DND-41 (cell line): ENCODE measurements at regions not wholly inside any gene's neighbourhood (a gene's known extent, or its start where the extent isn't known, plus 50 kb on each side); places are given as distances from the start of the nearest gene placed in this dataset.
"Not testable (repeated sequence)": the region's sequence is repeated elsewhere in the genome, so short reads cannot be mapped to it uniquely, and the experiment has no call there.

ENCODE experiments used
- ATAC-seq: fragments of 200-7000 bp; cut with Tn5 transposase; 3 replicates; pipeline ENCODE4 v1.9.1; 2021; ENCODE audit warnings: low read depth; ENCODE audit not compliant: insufficient read depth
- DNase-seq: peaks from one replicate; pipeline ENCODE4 v3.0.0-alpha.2; 2020
- H2AFZ ChIP-seq: 2 replicates; pipeline ENCODE4 v1.6.0; 2012; ENCODE audit warnings: low read depth, low read length
- H3K27ac ChIP-seq: 2 replicates; pipeline ENCODE4 v1.5.1; 2012; ENCODE audit warnings: low read length, inconsistent platforms
- H3K27me3 ChIP-seq: fragments of 200-600 bp; sonication (generic); 2 replicates; pipeline ENCODE4 v1.6.0; 2012; ENCODE audit warnings: low read length, mild to moderate bottlenecking, inconsistent platforms; ENCODE audit not compliant: insufficient read depth, poor library complexity
- H3K36me3 ChIP-seq: 2 replicates; pipeline ENCODE4 v1.5.1; 2012; ENCODE audit warnings: low read length, inconsistent platforms; ENCODE audit not compliant: insufficient read depth
- H3K4me1 ChIP-seq: 2 replicates; pipeline ENCODE4 v1.5.1; 2012; ENCODE audit warnings: mild to moderate bottlenecking, low read length; ENCODE audit not compliant: insufficient read depth
- H3K4me2 ChIP-seq: 2 replicates; pipeline ENCODE4 v1.6.0; 2012; ENCODE audit warnings: mild to moderate bottlenecking, moderate library complexity, low read length, inconsistent platforms; ENCODE audit not compliant: insufficient read depth
- H3K4me3 ChIP-seq, 2 experiments: fragments of 200-600 bp in 1 of 2; shearing (Covaris generic) in 1 of 2; 2 replicates each; pipeline ENCODE4 v1.5.1; 2012 to 2016; ENCODE audit warnings: inconsistent platforms in 2 of 2, low read length in 2 of 2, mild to moderate bottlenecking in 2 of 2, low read depth in 1 of 2, moderate library complexity in 1 of 2
- H3K79me2 ChIP-seq: 2 replicates; pipeline ENCODE4 v1.6.0; 2012; ENCODE audit warnings: low read length, inconsistent platforms; ENCODE audit not compliant: insufficient read depth
- H3K9ac ChIP-seq: 2 replicates; pipeline ENCODE4 v1.6.0; 2012; ENCODE audit warnings: low read depth, mild to moderate bottlenecking, inconsistent platforms, low read length, moderate library complexity
- H3K9me3 ChIP-seq: 2 replicates; pipeline ENCODE4 v1.5.1; 2012; ENCODE audit warnings: low read length, moderate library complexity, mild to moderate bottlenecking, inconsistent platforms; ENCODE audit not compliant: insufficient read depth, severe bottlenecking
- H4K20me1 ChIP-seq: 2 replicates; pipeline ENCODE4 v1.6.0; 2012; ENCODE audit warnings: low read length; ENCODE audit not compliant: insufficient read depth
- EZH2 ChIP-seq: IDR thresholded peaks from 3 replicates; pipeline ENCODE4 v1.6.1; 2012; ENCODE audit warnings: borderline replicate concordance, low read depth, mild to moderate bottlenecking, moderate library complexity, low read length, inconsistent platforms; ENCODE audit not compliant: severe bottlenecking
- TF ChIP-seq, protein P1 (sequence below): IDR thresholded peaks from 2 replicates; pipeline ENCODE4 v1.5.1; 2012; ENCODE audit warnings: borderline replicate concordance, low read length, moderate library complexity, mild to moderate bottlenecking; ENCODE audit not compliant: poor library complexity, severe bottlenecking; ENCODE audit errors: extremely low read depth

DNA sequence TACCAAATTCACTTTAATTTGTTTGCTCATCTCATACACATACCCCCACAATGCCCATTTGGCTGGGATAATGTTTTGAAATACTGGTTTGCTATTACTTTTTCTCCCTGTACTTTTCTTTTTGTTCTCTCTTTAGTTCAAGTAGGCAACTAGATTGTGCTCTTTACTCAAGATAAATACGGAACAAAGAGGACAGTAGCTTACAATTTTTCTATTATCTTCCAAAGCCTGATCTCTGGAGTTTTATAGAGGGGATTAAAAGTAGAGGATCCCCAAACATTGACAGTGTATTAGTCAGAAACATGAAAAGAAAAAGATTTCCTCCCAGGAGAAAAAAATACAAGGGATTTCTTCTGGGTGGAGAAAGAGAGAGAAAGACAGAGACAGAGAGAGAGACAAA, 102.1 kb upstream of the FSCB start:
- Histone ChIP-seq H3K27me3 (no peaks in the 10 kb centered on the region), H3K4me2 (no peak overlapping the region), H3K79me2 (no peaks in the 10 kb centered on the region), H3K27ac (no peak overlapping the region), H3K4me1 (no peaks in the 10 kb centered on the region), H3K9me3 (no peaks in the 10 kb centered on the region), H4K20me1 (no peaks in the 10 kb centered on the region), H3K4me3 (no peak overlapping the region), H3K9ac (no peak overlapping the region), H2AFZ (no peak overlapping the region), H3K36me3 (no peaks in the 10 kb centered on the region)
- TF ChIP-seq, protein P1, sequence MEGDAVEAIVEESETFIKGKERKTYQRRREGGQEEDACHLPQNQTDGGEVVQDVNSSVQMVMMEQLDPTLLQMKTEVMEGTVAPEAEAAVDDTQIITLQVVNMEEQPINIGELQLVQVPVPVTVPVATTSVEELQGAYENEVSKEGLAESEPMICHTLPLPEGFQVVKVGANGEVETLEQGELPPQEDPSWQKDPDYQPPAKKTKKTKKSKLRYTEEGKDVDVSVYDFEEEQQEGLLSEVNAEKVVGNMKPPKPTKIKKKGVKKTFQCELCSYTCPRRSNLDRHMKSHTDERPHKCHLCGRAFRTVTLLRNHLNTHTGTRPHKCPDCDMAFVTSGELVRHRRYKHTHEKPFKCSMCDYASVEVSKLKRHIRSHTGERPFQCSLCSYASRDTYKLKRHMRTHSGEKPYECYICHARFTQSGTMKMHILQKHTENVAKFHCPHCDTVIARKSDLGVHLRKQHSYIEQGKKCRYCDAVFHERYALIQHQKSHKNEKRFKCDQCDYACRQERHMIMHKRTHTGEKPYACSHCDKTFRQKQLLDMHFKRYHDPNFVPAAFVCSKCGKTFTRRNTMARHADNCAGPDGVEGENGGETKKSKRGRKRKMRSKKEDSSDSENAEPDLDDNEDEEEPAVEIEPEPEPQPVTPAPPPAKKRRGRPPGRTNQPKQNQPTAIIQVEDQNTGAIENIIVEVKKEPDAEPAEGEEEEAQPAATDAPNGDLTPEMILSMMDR = no peak
- no peak for TF ChIP-seq EZH2
- ATAC-seq (no peak), DNase-seq (no peak)

DNA sequence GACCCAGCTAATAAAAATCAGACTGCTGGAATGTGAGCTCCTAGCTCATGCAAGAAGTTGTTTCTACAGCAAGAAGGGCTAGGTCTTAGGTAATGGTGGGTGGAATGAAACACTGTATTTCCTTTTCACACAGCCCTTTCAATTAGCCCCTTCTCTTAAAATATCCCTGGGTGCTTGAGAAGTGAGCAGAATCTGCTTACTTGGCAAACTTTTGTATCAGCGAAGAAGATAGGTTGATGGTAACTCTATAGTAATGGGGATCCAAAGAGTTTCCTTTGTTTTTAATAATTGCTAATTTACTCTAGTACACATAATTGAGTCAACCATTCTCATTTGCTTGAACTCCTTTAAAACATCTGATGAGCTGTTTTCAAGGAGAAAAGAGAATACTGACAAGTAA, 100.6 kb upstream of the FSCB start:
- no peaks in the 10 kb centered on the region for H3K4me1 ChIP-seq
- H2AFZ ChIP-seq = no peak overlapping the region
- no peak overlapping the region for H3K9ac ChIP-seq
- TF ChIP-seq EZH2 = no peak
- TF ChIP-seq, protein P1 = no peak
- H4K20me1 ChIP-seq = no peaks in the 10 kb centered on the region
- H3K36me3 ChIP-seq = no peaks in the 10 kb centered on the region
- no peaks in the 10 kb centered on the region for H3K9me3 ChIP-seq
- H3K4me2 ChIP-seq = no peak overlapping the region
- DNase-seq = no peak
- no peaks in the 10 kb centered on the region for H3K27me3 ChIP-seq
- H3K79me2 ChIP-seq = no peaks in the 10 kb centered on the region
- no peak overlapping the region for H3K27ac ChIP-seq
- H3K4me3 ChIP-seq = no peak overlapping the region
- ATAC-seq = no peak

DNA sequence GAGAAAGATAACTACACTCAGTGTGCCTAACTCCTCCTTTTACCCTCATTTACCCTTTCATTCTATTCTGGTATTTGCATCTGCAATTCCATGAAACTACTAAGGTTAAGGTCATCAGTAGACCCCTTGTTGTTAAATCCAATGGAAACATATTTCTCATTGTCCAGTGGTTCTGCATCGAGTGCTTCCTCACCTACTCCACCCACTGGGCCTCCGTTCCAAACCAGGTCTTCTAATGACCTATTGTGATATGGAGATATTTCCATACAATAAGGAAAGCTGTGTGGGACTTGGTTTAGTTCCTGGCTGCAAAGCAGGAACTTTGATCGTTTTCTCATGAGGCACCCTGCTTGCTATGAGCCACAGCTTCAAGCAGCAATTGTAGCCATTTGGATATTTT, 99.5 kb upstream of the FSCB start:
- Histone ChIP-seq H3K4me1 (no peaks in the 10 kb centered on the region), H3K4me3 (no peak overlapping the region), H3K4me2 (no peak overlapping the region), H3K9me3 (no peaks in the 10 kb centered on the region), H3K27ac (no peak overlapping the region), H4K20me1 (no peaks in the 10 kb centered on the region), H2AFZ (no peak overlapping the region), H3K36me3 (no peaks in the 10 kb centered on the region), H3K27me3 (no peaks in the 10 kb centered on the region), H3K79me2 (no peaks in the 10 kb centered on the region), H3K9ac (no peak overlapping the region)
- no peak for ATAC-seq
- DNase-seq = no peak
- TF ChIP-seq EZH2 = no peak
- TF ChIP-seq, protein P1 = no peak

DNA sequence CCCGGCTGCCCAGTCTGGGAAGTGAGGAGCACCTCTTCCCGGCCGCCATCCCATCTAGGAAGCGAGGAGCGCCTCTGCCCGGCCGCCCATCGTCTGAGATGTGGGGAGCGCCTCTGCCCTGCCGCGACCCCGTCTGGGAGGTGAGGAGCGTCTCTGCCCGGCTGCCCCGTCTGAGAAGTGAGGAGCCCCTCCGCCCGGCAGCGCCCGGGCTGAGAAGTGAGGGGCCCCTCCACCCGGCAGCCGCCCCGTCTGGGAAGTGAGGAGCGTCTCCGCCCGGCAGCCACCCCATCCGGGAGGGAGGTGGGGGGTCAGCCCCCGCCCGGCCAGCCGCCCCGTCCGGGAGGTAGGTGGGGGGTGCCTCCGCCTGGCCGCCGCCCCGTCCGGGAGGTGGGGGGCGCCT, 94.2 kb upstream of the FSCB start:
- H3K9me3 ChIP-seq, H3K4me3 ChIP-seq, H3K4me1 ChIP-seq, H3K36me3 ChIP-seq, ATAC-seq, H3K9ac ChIP-seq, H3K79me2 ChIP-seq, H3K4me2 ChIP-seq, H4K20me1 ChIP-seq, H2AFZ ChIP-seq, H3K27ac ChIP-seq, H3K27me3 ChIP-seq, DNase-seq: not testable (repeated sequence)
